Skeletal muscle tissue (tissue), 3 donors: ENCODE measurements at regions not wholly inside any gene's neighbourhood (a gene's known extent, or its start where the extent isn't known, plus 50 kb on each side); places are given as distances from the start of the nearest gene placed in this dataset.

Experiments
- H3K27ac ChIP-seq: one replicate; pipeline ENCODE4 v1.7.0; 2013; ENCODE audit warnings: mild to moderate bottlenecking, low read depth, low read length, inconsistent platforms
- H3K27me3 ChIP-seq, 3 donors: one replicate each; pipeline ENCODE4 v1.7.0; 2013; ENCODE audit warnings: low read length in 3 of 3; ENCODE audit not compliant: control insufficient read depth in 3 of 3, insufficient read depth in 3 of 3
- H3K36me3 ChIP-seq, 3 donors: one replicate each; pipeline ENCODE4 v1.7.0; 2013; ENCODE audit warnings: low read length in 3 of 3; ENCODE audit not compliant: control insufficient read depth in 3 of 3, insufficient read depth in 3 of 3
- H3K4me1 ChIP-seq, 3 donors: one replicate each; pipeline ENCODE4 v1.7.0; 2013; ENCODE audit warnings: low read length in 3 of 3, mild to moderate bottlenecking in 3 of 3; ENCODE audit not compliant: control insufficient read depth in 3 of 3, insufficient read depth in 3 of 3
- H3K4me3 ChIP-seq, 3 donors: one replicate each; pipeline ENCODE4 v1.7.0; 2013; ENCODE audit warnings: low read length in 3 of 3
- H3K9ac ChIP-seq, 3 donors: one replicate each; pipeline ENCODE4 v1.7.0; 2013; ENCODE audit warnings: low read length in 3 of 3, mild to moderate bottlenecking in 3 of 3, moderate library complexity in 2 of 3, low read depth in 1 of 3
- H3K9me3 ChIP-seq, 3 donors: one replicate each; pipeline ENCODE4 v1.7.0; 2013; ENCODE audit warnings: low read length in 3 of 3; ENCODE audit not compliant: control insufficient read depth in 3 of 3
- donor health status: Osteomylitis.

- H3K4me1 ChIP-seq, result no peaks in the 10 kb centered on the region
- no peak overlapping the region for H3K27ac ChIP-seq
- no peaks in the 10 kb centered on the region for H3K36me3 ChIP-seq
- no peak overlapping the region for H3K4me3 ChIP-seq
- peaks cover 0 to 10% (median 0%) of the 10 kb centered on the region in 3 donors for H3K27me3 ChIP-seq
- H3K9me3 ChIP-seq, result no peaks in the 10 kb centered on the region
- H3K9ac ChIP-seq, result no peak overlapping the region
These were observed 172.9 kb upstream of the FBXL4 start for GRCh38 chr6:99120641-99121040.

- Histone ChIP-seq H3K9me3 (no peaks in the 10 kb centered on the region), H3K27ac (no peak overlapping the region), H3K27me3 (peaks cover 0 to 10% (median 0%) of the 10 kb centered on the region in 3 donors), H3K4me3 (no peak overlapping the region), H3K4me1 (no peaks in the 10 kb centered on the region), H3K9ac (no peak overlapping the region), H3K36me3 (no peaks in the 10 kb centered on the region)
These were observed 171.6 kb upstream of the FBXL4 start for GRCh38 chr6:99119109-99120031.

DNA sequence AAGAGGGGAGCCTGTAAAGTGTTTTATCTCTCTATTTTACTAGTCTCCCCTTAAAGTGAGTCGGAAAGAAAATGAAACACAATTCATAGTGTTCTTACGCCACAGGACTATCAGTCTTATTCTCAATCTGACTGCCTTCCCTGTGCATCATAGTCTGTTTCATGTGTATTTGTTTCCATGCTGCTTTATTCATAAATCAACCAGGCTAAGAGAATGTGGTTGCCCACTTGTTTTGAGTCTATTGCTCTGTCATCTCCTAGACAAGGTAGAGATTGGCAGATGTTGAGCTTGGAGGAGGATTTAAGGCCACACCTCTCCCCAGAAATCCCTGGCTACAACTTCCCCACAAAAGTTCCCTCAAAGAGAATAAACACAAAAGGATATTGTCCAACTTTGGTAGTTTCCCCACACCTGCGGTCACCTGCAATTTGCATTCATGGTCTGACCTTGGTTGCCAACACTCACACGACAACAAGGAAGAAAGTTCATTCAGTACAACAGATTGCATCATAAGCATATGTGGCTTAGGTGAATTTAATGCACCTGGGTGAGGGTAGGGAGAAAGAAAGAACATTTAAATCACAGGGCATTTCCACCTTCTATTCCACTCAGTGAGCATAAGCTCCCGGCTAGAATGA lies 167.1 kb upstream of the FBXL4 start:
- Histone ChIP-seq H3K9ac (no peak overlapping the region), H3K36me3 (no peaks in the 10 kb centered on the region)

DNA sequence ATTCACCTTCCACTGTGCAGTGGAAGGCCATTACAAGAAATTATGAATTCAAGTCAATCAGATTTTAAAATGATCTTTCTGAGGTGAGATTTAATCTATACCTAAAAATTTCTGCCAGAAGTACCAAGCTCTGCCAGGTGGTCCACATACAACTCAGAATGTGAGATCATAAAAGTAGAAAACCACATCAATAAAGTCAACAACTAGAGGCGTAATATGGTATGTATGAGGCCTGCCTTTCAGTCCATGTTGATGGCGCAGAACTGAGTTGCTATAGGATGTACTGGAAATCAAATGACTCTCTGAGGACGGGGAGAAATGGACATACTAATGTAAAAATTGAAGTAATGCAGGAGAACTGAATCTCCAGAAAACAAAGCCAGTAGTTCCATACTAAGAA lies 163.8 kb upstream of the FBXL4 start:
- H3K9ac ChIP-seq, result no peak overlapping the region
- H3K36me3 ChIP-seq, result no peaks in the 10 kb centered on the region
- H3K9me3 ChIP-seq, result no peaks in the 10 kb centered on the region
- no peak overlapping the region for H3K4me3 ChIP-seq
- H3K27ac ChIP-seq, result no peak overlapping the region
- peaks cover 0 to 5% (median 0%) of the 10 kb centered on the region in 3 donors for H3K27me3 ChIP-seq
- H3K4me1 ChIP-seq, result no peaks in the 10 kb centered on the region

More for the DNA sequence above, 167.1 kb upstream of the FBXL4 start:
- no peak overlapping the region for H3K27ac ChIP-seq
- no peaks in the 10 kb centered on the region for H3K9me3 ChIP-seq
- no peaks in the 10 kb centered on the region for H3K4me1 ChIP-seq
- peaks cover 0 to 5% (median 0%) of the 10 kb centered on the region in 3 donors for H3K27me3 ChIP-seq
- no peak overlapping the region for H3K4me3 ChIP-seq

GRCh38 chr6:99110029-99110428 lies 162.3 kb upstream of the FBXL4 start:
- H3K9me3 ChIP-seq, result no peaks in the 10 kb centered on the region
- H3K36me3 ChIP-seq, result no peaks in the 10 kb centered on the region
- H3K27ac ChIP-seq, result no peak overlapping the region
- no peaks in the 10 kb centered on the region for H3K4me1 ChIP-seq
- H3K4me3 ChIP-seq, result no peak overlapping the region
- peaks cover 0 to 5% (median 0%) of the 10 kb centered on the region in 3 donors for H3K27me3 ChIP-seq
- H3K9ac ChIP-seq, result no peak overlapping the region

DNA sequence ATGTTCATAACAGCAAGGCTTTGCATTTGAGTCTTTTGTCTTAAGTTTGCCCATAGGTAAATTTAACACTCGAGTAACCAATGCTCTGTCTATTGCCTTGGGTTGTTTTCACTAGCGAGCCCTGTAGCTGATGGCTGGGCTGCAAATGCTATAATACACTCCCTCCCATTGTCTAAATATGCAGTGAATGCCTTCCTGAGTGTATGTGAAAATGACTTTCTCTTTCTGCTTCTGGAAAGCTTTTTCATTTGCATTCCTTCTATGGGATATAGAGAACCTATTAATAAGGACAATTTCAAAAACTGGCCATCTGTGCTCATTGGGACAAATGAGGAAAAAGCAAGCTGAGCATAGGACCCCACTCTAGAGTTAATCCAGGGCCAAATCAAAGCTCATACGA lies 156.5 kb upstream of the FBXL4 start:
- peaks cover 0 to 3% (median 0%) of the 10 kb centered on the region in 3 donors for H3K27me3 ChIP-seq
- H3K36me3 ChIP-seq, result no peaks in the 10 kb centered on the region
- no peaks in the 10 kb centered on the region for H3K9me3 ChIP-seq
- H3K9ac ChIP-seq, result no peak overlapping the region
- H3K4me3 ChIP-seq, result no peak overlapping the region
- no peaks in the 10 kb centered on the region for H3K4me1 ChIP-seq
- H3K27ac ChIP-seq, result no peak overlapping the region

- H3K4me3 ChIP-seq, result no peak overlapping the region
- H3K27ac ChIP-seq, result no peak overlapping the region
- peaks cover 1 to 8% (median 4%) of the 10 kb centered on the region in 3 donors for H3K27me3 ChIP-seq
- no peaks in the 10 kb centered on the region for H3K9me3 ChIP-seq
- no peaks in the 10 kb centered on the region for H3K4me1 ChIP-seq
- H3K36me3 ChIP-seq, result no peaks in the 10 kb centered on the region
- H3K9ac ChIP-seq, result no peak overlapping the region
These were observed 151.5 kb upstream of the FBXL4 start for GRCh38 chr6:99099243-99099642.

- no peak overlapping the region for H3K27ac ChIP-seq
- peaks cover 11% of the 10 kb centered on the region in 3 donors for H3K27me3 ChIP-seq
- no peak overlapping the region for H3K4me3 ChIP-seq
- no peaks in the 10 kb centered on the region for H3K36me3 ChIP-seq
- no peaks in the 10 kb centered on the region for H3K4me1 ChIP-seq
- H3K9me3 ChIP-seq, result no peaks in the 10 kb centered on the region
- H3K9ac ChIP-seq, result no peak overlapping the region
These were observed 148.4 kb upstream of the FBXL4 start for GRCh38 chr6:99096170-99096569.

DNA sequence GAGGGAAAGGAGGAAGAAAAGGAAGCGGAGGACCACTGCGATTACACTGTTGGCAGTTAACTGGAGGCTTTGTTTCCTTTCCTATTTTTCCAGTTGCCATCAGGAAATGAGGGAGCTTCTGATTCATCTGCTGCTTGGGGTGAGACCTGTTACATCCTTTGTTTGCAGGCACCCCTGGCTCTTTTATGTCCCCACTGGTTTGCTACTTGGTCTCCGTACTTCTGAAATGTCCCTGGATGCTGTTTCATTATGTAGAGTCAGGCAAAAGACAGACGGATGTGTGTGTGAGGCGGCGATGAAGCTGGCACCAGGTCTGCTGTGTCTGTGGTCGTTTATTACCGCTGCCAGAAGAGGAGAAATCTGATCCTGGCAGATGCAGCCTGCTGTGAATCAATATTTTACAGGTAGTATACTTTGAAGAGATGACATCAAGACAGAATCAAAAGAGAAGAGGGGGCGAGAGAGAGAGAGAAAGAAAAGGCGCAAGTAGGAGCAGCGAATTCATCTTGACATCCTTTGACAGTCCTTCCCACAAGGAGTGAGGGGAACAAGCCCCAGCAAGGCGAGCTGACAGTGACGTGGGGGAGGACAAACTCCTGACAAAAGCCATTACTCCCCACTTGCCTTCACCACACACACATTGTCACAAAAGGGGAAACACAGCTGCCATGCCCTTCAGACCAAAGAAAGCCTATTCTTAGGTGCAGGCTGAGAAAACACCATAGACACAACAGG lies 145.9 kb upstream of the FBXL4 start:
- H3K27me3 ChIP-seq, result peaks cover 11% of the 10 kb centered on the region in 3 donors
- H3K9ac ChIP-seq, result no peak overlapping the region
- H3K4me3 ChIP-seq, result no peak overlapping the region
- H3K27ac ChIP-seq, result no peak overlapping the region
- H3K4me1 ChIP-seq, result no peaks in the 10 kb centered on the region
- no peaks in the 10 kb centered on the region for H3K36me3 ChIP-seq
- H3K9me3 ChIP-seq, result no peaks in the 10 kb centered on the region
